GM18870 (cell line): ENCODE measurements at regions not wholly inside any gene's neighbourhood (a gene's known extent, or its start where the extent isn't known, plus 50 kb on each side); places are given as distances from the start of the nearest gene placed in this dataset.
"Not testable (repeated sequence)": the region's sequence is repeated elsewhere in the genome, so short reads cannot be mapped to it uniquely, and the experiment has no call there.

Source experiments
- ATAC-seq: cut with Tn5 transposase; IDR thresholded peaks from one replicate; pipeline ENCODE4 v1.9.1; 2021; ENCODE audit warnings: moderate library complexity; ENCODE audit not compliant: unreplicated experiment

DNA sequence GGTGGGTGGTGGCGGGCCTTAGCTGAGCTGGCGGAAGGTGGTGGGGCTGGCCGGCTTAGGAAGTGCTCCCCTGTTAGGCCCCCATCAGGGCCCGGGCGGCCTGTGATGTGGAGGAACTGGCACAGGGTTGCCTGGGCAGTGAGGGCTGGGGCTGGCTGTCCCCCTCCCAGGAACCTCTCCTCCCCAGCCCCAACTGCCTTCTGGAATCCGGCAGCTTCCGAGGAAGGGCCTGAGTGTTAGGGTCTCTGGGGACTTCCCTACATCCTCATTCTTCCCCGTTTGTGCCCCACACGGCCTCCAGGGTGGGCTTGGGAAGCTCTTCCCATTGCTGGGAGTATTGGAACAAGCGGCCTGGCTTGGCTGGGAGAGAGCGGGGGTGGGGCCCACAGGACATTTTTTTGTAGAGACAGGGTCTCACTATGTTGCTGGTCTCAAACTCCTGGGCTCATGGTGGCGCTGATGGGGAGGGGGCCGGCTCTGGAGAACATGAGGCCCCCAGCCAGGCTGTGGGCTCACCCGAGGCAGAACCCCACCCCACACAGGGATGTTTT lies 89.9 kb upstream of the CIBAR2 start:
- ATAC-seq, result no peak

DNA sequence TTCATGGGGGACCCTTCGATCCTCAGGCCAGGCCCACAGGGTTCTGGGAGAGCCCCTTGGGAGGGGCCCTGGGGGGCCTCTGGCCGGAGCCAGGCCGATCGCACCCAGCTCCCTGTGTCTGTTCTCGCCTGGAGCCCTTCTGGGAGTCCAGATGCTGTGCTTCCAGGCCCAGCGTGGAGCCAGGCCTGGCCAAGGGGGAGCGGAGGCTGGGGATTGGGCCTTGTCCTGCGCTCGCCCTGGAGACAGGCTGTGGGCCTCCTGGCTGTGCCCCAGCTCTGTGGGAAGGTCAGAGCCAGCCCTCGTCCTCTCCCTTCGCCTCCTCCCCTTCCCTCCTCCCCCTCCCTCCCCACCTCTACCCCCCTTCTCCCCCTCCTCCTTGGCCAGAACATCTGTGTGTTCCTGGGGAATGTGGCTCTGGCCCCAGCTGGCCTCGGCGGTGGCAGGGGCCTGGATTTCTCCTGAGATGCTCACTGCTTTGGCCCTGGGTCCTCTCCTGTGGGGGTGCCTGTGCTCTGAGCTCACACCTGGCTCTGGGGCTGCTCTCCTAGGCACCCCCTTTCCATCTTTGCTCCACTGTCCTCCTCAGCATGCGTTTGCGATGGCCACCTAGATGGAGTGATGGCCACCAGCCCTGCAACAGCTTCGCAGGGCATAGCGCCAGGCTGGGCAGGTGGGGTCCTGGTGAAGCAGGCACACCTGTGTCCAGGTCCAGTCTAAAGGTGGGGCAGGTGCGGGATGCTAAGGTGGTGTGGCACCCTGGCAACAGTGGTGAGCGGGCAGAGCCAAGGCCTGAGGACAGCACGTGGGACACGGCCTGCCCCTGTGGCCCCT lies 90.6 kb upstream of the CIBAR2 start:
- ATAC-seq, result no peak

DNA sequence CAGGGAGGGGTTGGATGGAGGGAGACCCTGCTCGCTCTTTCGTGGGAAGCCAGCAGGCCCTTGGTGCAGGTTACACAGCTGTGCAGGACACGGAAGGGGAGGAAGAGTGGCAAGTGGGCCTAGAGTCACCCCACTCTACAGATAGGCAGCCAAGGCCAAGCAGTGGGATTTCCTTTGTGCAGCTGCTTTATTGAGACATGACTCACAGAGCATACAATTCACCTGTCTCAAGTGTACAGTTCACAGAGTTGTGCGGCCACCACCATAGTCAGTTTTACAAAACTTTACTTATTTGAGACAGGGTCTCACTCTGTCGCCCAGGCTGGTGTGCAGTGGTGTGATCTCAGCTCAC lies 91.2 kb upstream of the CIBAR2 start:
- ATAC-seq, result no peak

DNA sequence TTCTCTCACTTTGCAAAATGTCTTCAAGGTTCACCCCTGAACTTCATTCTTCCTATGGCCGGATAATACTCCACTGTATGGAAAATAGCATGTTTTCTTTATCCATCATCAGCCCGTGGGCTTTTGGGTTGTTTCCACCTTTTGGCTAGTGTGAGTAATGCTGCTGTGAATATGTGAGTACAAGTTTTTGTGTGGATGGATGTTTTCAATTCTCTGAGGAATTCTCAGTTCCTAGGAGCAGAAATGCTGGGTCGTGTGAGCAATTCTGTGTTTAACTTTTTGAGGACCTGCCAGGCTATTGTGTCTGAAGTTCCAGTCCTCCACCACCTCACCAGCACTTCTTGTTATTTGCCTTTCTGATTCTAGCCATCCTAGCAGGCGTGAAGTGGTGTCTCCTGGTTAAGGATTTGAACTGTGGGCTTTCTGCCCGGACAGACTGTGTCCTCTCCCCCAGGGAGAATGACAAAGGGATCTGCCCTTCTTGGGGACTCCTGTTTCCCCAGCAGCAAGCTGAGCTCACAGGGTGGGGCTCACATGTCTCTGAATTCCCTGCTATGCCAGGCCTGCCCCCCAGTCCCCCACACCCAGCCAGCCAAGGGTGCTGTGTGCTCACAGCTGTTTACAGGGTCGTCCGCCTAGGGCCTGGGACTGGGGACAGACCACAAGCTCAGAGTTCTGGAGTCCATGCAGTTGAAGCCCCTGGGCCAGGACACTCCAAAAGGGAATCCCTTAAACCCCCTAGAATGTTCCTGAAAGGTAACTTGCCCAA lies 92.2 kb upstream of the CIBAR2 start:
- ATAC-seq, result no peak

DNA sequence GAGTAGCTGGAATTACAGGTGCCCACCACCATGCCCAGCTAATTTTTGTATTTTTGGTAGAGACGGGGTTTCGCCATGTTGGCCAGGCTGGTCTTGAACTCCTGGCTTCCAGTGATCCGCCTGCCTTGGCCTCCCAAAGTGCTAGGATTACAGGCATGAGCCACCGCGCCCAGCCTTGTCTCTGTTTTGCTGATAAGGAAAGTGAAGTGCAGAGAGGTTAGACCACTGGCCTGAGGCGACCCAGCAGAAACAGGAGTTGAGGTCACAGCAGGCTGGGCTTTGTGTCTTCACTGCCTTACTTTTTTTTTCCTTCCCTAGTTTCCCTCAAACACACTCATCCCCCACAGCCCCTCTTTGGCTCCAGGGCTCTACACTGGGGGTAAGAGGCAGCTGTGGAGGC lies 93.0 kb upstream of the CIBAR2 start:
- not testable (repeated sequence) for ATAC-seq

DNA sequence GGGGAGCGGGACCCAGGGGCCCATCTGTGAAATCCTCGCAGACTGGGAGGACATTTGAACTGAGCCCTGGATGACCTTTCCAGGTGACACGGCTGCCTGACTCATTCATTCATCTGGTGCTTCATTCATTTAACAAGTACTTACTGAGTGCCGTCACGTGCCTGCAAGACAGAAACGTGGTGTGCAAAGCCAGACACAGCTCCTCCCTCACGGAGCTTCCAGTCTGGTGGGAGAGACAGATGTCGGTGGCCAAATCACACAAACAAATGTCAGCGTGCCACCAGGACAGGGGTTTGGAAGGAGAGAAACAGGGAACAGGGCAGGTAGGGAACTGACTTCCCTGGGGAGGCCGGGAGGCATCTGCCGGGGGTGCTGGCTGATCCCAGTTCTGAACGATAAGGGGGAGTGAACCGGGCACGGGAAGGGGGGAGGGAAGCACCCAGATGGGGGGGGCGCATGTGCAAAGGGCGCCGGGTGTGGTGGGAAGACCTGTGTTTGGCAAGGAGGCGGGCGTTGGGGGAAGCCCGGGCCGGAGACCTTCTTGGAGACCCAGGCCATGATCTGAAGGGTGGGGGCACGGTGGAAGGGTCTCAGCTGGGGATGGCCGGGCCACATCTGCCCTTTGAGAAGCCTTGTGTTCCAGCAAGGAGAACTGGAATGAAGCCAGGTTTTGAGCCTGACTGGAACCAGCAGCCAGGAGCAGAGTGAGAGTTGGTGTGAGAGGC lies 93.6 kb upstream of the CIBAR2 start:
- ATAC-seq, result no peak

DNA sequence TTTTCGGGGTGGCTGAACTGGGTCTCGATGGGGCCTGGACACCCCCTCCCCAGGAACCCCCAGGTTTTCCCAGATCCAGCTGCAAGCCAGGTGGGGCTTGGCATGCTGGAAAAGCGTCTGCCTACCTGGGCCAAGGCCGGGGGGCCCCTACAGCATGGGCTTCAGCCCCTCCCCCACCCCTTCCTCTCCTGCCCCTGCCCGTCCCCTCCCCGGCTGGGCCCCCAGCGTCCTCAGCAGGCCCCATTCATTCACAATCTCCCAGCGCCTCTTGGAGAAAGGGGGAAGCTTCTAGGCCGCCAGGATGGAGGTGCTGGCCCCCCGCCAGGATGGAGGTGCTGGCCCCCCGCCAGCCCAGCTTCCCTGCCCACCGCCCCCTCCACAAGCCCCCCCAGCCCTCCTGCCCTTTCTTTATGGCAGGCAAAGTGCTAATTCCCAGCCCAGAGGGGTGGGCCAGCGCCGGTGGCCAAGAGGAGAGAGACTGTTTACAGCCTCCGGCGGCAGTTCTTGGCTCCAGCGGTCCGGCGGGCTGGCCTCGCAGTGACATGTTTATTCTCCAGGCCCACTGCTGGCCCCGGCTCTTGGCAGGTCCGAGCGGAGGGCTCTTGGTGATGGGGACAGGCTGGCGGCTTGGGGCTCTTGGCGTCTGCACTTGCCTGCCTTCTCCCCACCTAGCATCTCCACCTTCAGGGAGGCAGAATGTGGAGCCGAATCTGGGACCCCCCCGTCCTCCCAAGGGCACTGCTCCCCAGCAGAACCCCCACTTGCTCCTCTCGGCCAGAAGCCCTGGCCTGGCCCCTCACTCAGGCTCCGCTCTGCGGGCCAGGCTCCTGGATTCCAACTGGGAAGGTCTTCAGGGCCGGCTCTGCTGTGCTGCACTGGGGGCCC lies 94.4 kb upstream of the CIBAR2 start:
- no peak for ATAC-seq

DNA sequence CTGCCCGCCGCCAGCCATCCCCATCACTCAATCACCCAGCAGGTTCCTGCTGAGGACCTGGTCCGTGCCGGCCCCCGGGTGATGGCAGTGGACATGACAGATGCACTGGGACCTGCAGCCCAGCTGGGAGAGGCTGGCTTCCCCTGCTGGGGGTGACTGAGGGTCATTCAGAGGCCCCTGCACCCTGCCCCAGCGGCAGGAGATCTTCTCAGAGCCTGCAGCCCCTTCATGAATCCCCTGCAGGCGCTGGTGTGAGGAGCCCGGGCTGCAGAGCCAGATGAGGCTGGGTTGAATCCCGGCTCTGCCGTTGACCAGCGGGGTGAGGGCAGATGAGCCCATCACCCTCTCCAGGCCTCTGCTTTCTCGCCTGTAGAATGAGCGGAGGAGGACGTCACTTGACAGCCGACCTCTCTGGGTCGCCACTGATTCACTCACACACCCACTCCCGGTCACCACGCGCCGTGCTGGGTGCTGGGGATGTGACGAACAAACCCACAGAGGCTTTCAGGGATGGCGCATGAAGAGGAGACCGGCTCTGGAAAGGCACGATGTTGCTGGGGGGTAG lies 95.2 kb upstream of the CIBAR2 start:
- no peak for ATAC-seq

DNA sequence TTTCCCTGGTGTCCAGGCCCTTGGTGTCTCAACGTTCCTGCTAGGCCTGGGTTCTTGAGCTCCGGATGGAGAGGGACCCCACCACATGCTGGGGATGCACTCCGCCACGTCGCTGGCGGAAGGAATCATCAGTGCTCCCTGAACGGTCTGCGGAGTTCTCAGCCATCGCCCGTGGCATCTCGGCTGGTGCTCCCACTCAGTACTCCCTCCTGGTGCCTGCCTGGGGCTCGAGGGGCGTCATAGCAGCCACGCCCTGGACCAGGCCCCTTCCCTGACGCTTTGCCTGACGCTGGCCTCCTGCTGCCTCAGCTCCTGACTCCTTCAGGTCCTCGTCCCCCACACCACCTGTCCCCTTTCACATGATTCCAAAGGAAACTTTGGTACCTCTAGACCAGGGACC lies 95.9 kb upstream of the CIBAR2 start:
- ATAC-seq, result no peak

DNA sequence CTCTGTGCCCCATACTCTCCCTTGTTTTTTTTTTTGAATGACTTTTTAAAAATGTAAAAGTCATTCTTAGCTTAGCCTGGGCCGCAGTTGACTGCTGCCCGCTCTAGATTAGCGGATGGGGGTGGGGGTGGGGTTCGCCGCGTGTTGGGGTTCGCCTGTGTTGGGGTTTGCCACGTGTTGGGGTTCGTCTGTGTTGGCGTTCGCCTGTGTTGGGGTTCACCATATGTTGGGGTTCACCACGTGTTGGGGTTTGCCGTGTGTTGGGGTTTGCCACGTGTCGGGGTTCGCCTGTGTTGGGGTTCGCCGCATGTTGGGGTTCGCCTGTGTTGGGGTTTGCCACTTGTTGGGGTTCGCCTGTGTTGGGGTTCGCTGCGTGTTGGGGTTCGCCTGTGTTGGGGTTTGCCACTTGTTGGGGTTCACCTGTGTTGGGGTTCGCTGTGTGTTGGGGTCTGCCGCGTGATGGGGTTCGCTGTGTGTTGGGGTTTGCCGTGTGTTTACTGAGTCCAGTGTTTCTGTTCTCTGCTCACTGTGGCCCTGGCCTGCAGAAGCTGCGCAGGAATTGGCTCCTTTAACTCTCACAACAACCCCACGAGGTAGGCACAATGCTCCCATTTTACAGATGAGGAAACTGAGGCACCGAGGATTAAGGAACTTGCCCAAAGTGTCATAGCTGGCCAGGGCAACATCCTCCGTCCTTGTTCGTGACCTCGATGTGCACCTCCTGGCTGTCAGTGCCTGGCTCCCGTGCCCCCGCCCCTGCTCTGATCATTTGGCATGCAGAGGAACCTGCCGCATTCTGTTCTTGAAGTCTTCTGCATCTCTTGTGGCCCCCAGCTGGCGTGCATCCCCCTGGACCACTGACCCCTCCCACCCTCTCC lies 96.6 kb upstream of the CIBAR2 start:
- no peak for ATAC-seq

DNA sequence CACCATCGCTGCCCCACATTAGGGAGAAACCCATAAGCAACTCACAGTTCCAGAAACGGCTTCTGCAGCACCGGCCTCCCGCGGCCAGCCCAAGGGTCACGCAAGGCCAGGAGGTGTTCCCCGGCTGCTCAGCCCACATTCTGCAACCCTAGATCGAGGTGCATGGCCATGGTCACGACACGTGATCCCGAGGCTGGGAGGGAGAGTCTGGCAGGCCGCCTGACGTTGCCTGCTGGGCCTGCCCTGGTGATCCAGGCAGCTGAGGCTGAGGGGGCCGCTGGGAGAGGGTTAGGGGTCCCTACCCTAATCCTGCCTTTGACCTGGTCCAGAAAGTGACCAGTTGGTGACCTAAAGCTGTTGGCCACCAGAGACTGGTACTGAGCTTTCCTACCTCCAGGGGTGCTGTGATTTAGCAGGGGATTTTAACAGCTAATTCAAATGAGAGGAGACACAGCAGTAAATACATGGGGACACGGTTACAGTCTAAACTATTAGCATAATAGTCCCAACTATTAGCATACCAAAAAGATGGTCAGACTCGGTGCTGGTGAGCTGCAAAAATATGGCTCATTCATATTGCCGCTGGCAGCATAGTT lies 97.4 kb upstream of the CIBAR2 start:
- ATAC-seq, result no peak

DNA sequence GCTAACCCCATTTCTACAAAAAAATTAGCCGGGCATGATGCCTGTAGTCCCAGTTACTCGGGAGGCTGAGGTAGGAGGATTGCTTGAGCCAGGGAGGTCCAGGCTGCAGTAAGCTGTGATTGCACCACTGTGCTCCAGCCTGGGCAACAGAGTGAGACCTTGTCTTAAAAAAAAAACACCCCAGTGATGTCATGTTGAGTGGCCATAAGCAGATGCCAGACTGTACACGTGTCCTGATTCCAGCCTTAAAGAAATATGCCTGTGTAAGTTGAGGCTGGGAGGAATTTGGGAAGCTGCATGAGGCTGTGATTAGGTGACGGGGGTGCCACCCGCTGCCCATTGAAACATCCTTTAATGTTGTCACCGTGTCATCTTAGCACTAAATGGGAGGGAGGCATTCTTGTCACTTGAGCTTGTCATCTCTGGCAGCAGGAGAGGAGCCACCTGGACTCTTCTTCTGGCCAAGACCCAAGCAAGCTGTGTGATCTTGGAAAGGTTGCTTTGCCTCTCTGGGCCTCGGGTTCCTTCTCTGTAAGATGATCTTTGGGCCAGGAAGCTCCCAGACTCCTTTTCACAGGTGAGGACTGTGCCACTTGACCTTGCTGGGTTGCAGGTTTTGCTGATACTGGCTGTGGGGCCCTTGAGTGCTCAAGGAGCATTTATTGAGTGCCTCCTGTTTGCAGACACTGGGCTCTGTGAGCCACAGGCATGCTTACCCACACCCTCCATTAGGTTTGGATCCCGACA lies 98.3 kb upstream of the CIBAR2 start:
- no peak for ATAC-seq

DNA sequence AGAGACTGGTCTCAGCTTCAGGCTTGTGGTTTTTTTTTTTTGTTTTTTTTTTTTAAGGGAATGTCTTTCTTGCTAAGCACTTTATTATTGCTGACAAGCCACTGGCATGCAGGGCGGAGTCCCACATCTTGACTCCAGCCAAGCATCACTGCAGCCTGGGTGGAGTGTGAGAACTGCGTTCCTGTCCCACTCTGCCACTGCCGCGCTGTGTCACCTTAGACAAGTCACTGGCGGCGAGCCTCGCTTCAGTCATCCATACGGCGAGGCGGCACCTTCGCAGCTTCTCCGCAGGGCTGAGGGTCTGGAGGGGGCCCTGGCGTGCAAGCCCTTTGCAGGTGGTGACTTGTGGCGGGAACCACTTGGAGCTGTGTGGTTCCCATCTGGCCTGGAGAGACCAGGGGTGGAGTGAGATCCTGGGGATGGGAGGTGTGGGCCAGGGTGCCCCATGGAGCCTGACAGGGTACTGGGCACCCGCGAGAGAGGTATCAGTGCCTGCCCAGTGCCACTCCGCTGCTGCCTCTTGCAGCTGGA lies 99.1 kb upstream of the CIBAR2 start:
- ATAC-seq, result no peak

DNA sequence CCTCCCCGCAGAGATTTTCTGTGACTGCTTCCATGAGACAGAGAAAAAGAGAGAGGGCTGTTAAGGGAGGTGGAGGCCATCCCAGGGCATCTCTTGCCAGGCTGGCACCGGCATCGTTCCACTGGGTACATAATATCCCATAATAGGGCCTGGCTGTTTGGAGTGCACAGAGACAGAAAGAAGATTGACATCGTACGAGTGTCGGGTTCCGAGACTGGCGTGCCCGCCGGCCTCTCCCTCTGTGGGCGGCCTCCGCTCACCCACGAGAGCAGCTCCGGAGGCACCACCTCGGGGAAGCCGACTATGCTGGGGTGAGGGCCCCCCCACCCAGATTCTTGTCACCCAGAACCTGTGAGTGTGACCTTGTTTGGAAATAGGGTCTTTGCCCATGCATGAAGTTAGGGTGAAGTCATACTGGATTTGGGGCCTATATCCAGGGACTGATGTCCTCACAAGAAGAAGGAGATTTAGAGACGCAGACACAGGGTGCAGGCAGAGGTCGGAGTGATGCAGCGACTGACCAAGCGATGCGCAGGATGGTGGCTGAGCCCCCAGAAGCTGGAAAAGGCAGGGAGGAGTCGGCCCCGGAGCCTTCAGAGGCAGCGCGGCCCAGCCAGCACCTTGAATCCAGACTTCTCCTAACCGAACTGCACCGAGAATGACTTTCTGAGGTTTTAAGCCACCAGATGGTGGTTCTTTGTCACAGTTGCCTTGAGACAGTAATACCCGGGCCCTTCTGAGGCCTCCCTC lies 101.8 kb upstream of the CIBAR2 start:
- ATAC-seq, result no peak

DNA sequence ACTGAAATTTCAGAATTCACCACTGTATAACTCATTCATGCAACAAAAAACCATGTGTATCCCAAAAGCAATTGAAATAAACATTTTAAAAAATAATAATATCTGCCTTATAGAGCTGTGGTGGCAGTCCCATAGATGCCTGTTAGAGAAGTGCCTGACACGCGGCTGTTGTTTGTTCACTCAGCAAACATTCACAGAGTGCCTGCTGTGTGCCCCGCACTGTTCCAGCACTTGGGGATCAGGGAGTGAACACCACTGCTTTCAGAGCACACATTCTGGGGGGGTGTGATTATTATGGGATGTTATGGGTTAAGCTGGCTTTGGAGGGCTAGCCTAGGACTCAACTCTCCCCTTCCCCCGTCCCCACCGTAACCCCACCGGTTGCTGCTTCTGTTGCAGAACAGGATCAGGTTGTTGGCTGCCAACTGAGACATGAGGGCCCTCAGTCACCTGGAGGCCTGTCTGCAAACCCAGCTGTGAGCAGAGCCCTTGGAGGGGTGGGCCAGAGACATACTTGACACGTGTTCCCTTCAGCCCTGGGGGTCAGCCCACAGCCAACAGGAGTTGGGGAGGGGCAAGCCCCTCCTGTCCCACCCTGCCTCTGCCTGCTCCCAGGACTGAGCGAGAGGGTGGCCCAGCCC lies 103.3 kb upstream of the CIBAR2 start:
- no peak for ATAC-seq

DNA sequence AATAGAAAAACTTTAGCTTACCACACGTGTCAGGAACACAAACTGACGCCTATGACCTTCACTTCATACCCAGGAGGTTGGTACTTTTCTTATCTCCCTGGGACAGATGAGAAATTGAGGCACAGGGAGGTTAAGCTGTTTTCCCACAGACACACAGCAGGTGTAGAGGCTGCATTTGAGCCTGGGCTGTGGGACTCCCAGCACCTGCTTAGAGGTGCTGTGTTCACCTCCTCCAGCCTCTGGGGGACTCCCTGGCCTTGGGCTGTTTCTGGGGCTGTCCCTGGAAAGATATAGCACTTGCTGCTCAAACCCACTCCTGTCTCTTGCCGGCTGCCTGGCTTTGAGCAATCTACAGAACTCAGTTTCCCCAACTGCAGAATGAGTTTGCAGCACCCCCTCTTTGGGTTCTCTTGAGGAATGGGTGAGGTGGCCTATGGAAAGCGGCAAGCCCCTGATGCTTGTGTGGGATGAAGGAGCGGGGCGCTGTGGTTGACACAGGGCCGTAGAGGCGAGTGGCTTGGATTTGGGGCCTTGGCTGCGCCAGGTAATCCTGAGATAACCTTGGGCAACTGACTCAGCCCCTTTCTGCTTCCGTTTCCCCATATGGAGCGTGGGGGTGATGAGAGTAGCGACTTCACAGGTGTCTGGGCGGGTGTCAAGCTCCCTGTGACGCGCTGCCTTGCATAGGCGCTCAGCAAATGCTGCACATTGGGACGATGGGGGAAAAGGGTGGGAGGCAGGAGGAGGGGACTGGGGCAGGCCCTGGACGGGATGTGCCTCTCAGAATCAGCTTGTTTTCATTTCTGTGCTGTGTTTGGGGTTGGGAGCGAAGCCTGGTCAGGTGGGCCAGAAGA lies 104.5 kb upstream of the CIBAR2 start:
- ATAC-seq, result no peak
